AG10803 (cell line): ENCODE measurements at regions not wholly inside any gene's neighbourhood (a gene's known extent, or its start where the extent isn't known, plus 50 kb on each side); places are given as distances from the start of the nearest gene placed in this dataset.
A peak's percentile ranks its signal among the peaks of the same experiment; 100 is the strongest.

Experiments
- DNase-seq: peaks from one replicate; pipeline ENCODE4 v3.0.0; 2010; ENCODE audit warnings: low read depth
- H3K4me3 ChIP-seq: 2 replicates; pipeline ENCODE4 v1.5.1; 2011; ENCODE audit warnings: mild to moderate bottlenecking, low read length, control low read depth
- CTCF ChIP-seq: conservative IDR thresholded peaks from 2 replicates; pipeline ENCODE4 v1.5.1; 2011; ENCODE audit warnings: mild to moderate bottlenecking, low read length, control low read depth, inconsistent platforms

GRCh38 chr15:61655881-61656280 is 404.4 kb downstream of the VPS13C start:
- DNase-seq, result peak; percentile 8
- H3K4me3 ChIP-seq, result no peak overlapping the region
- TF ChIP-seq CTCF, result no peak

GRCh38 chr15:61654918-61655317 is 405.3 kb downstream of the VPS13C start:
- no peak for TF ChIP-seq CTCF
- DNase-seq, result no peak
- H3K4me3 ChIP-seq, result no peak overlapping the region

- no peak for DNase-seq
- no peak overlapping the region for H3K4me3 ChIP-seq
- TF ChIP-seq CTCF, result no peak
Observed at GRCh38 chr15:61654002-61654740, 406.1 kb downstream of the VPS13C start.

GRCh38 chr15:61653110-61653509 is 407.1 kb downstream of the VPS13C start:
- no peak for TF ChIP-seq CTCF
- no peak overlapping the region for H3K4me3 ChIP-seq
- DNase-seq, result no peak

GRCh38 chr15:61651267-61651666 is 409.0 kb downstream of the VPS13C start:
- no peak overlapping the region for H3K4me3 ChIP-seq
- no peak for DNase-seq
- TF ChIP-seq CTCF, result no peak

GRCh38 chr15:61649046-61649445 is 411.2 kb downstream of the VPS13C start:
- no peak for DNase-seq
- no peak overlapping the region for H3K4me3 ChIP-seq

More at GRCh38 chr15:61649046-61649445, 411.2 kb downstream of the VPS13C start:
- TF ChIP-seq CTCF, result no peak
